Smooth muscle cell (in vitro differentiated cells): ENCODE measurements at regions not wholly inside any gene's neighbourhood (a gene's known extent, or its start where the extent isn't known, plus 50 kb on each side); places are given as distances from the start of the nearest gene placed in this dataset.
A peak's percentile ranks its signal among the peaks of the same experiment; 100 is the strongest.

Experiments
- DNase-seq: peaks from one replicate; lab custom pipeline; 2025; ENCODE audit not compliant: unreplicated experiment; lab: John Stamatoyannopoulos, UW
- H2AFZ ChIP-seq: fragments of 200-600 bp; sonication (generic); 2 replicates; pipeline ENCODE4 v1.6.0; 2016; ENCODE audit warnings: antibody characterized with exemption, low read depth, mild to moderate bottlenecking
- H3F3A ChIP-seq: fragments of 200-600 bp; sonication (generic); 2 replicates; pipeline ENCODE4 v1.6.0; 2017; ENCODE audit warnings: antibody characterized with exemption, low read depth
- H3K27ac ChIP-seq: fragments of 200-600 bp; sonication (generic); 2 replicates; pipeline ENCODE4 v1.5.1; 2016; ENCODE audit warnings: low read depth, mild to moderate bottlenecking
- H3K27me3 ChIP-seq: fragments of 200-600 bp; sonication (generic); 2 replicates; pipeline ENCODE4 v1.6.1; 2016; ENCODE audit warnings: low read depth, mild to moderate bottlenecking
- H3K36me3 ChIP-seq: fragments of 200-600 bp; sonication (generic); 2 replicates; pipeline ENCODE4 v1.5.1; 2016; ENCODE audit warnings: low read depth
- H3K4me1 ChIP-seq: fragments of 200-600 bp; sonication (generic); 2 replicates; pipeline ENCODE4 v1.5.1; 2016; ENCODE audit warnings: low read depth
- H3K4me2 ChIP-seq: fragments of 200-600 bp; sonication (generic); 2 replicates; pipeline ENCODE4 v1.6.0; 2016; ENCODE audit warnings: mild to moderate bottlenecking
- H3K4me3 ChIP-seq: fragments of 200-600 bp; sonication (generic); 2 replicates; pipeline ENCODE4 v1.5.1; 2016; ENCODE audit warnings: mild to moderate bottlenecking
- H3K79me2 ChIP-seq: fragments of 200-600 bp; sonication (generic); 2 replicates; pipeline ENCODE4 v1.6.0; 2016; ENCODE audit warnings: low read depth, mild to moderate bottlenecking
- H3K9ac ChIP-seq: fragments of 200-600 bp; sonication (generic); 2 replicates; pipeline ENCODE4 v1.6.0; 2016; ENCODE audit warnings: low read depth
- H3K9me3 ChIP-seq: fragments of 200-600 bp; sonication (generic); replicated peaks from 2 replicates; pipeline ENCODE4 v1.5.1; 2016; ENCODE audit warnings: low read depth
- H4K20me1 ChIP-seq: fragments of 200-600 bp; sonication (generic); 2 replicates; pipeline ENCODE4 v1.6.0; 2016; ENCODE audit warnings: low read depth
- WGBS: methylation state at CpG from one replicate; pipeline ENCODE4 v1.1.7; 2016; ENCODE audit warnings: low lambda C conversion rate; 5-methylcytosine and 5-hydroxymethylcytosine counted together
- TF ChIP-seq, protein P1 (sequence below): fragments of 200-600 bp; sonication (generic); IDR thresholded peaks from 2 replicates; pipeline ENCODE4 v1.5.1; 2017; ENCODE audit warnings: borderline replicate concordance, mild to moderate bottlenecking, antibody characterized with exemption; ENCODE audit not compliant: insufficient read depth, poor library complexity, severe bottlenecking

DNA sequence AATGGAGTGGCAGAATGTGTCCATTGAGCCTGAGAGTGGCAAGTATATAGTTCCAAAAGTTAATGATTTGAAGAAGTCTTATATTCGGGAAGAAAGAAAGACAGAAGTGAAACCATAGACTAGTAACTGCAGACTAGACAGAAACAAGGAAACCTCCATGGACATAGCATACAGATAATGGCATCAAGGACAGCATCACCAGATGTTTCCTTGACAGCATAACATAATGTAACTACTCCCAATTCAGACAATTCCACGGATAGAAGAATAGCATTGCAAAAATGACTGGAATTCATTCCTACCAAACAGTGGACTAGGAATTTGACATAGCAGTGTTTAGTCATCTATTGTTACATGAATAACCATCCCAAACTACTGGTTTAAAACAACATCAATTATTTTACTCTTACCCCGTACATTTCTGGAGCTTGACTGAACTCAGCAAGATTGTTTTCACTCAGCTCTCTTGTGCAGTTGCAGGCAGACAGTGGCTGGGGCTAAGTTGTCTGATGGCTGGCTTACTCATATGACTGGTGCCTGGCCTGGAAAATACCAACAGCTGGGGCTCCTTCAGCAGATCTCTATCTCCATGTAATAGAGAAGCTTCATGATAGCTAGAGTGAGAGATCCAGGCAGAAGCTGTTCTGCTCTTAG, 109.7 kb upstream of the GADL1 start:
- Histone ChIP-seq H2AFZ (no peak overlapping the region), H3K9ac (peak overlapping the region; percentile 40), H3K27ac (peak overlapping the region; percentile 89), H3K36me3 (no peaks in the 10 kb centered on the region), H3F3A (peaks cover 12% of the 10 kb centered on the region), H3K79me2 (no peaks in the 10 kb centered on the region), H3K4me1 (no peaks in the 10 kb centered on the region), H4K20me1 (no peaks in the 10 kb centered on the region), H3K4me2 (peak overlapping the region; percentile 59), H3K27me3 (no peaks in the 10 kb centered on the region), H3K4me3 (no peak overlapping the region), H3K9me3 (no peaks in the 10 kb centered on the region)
- 42% methylated on average over 3 of the region's 3 CpGs for WGBS
- TF ChIP-seq, protein P1, sequence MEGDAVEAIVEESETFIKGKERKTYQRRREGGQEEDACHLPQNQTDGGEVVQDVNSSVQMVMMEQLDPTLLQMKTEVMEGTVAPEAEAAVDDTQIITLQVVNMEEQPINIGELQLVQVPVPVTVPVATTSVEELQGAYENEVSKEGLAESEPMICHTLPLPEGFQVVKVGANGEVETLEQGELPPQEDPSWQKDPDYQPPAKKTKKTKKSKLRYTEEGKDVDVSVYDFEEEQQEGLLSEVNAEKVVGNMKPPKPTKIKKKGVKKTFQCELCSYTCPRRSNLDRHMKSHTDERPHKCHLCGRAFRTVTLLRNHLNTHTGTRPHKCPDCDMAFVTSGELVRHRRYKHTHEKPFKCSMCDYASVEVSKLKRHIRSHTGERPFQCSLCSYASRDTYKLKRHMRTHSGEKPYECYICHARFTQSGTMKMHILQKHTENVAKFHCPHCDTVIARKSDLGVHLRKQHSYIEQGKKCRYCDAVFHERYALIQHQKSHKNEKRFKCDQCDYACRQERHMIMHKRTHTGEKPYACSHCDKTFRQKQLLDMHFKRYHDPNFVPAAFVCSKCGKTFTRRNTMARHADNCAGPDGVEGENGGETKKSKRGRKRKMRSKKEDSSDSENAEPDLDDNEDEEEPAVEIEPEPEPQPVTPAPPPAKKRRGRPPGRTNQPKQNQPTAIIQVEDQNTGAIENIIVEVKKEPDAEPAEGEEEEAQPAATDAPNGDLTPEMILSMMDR: no peak
- DNase-seq: no peak

DNA sequence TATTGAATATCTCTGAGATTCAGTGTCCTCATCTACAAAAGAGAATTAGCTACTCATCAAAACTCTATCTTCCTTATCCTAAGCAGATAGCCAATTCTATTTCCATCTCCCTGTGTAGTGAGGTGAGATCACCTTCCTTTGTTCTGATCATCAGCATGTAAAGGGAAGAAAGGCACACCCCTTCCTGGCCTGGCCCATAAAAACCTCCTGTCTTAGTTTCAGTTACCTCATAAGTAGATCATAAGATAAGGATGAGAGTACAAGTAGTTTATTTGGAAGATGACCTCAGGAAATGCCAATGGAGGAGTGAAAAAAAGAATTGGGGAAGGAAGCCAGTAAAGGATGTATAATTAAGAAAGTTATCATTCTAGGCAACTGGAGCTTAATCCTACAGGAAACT, 114.5 kb upstream of the GADL1 start:
- no peak for DNase-seq
- no peak overlapping the region for H3K4me3 ChIP-seq
- H2AFZ ChIP-seq: no peak overlapping the region
- no peaks in the 10 kb centered on the region for H4K20me1 ChIP-seq
- peaks cover 4% of the 10 kb centered on the region for H3F3A ChIP-seq
- H3K79me2 ChIP-seq: no peaks in the 10 kb centered on the region
- H3K4me2 ChIP-seq: no peak overlapping the region
- H3K9me3 ChIP-seq: no peaks in the 10 kb centered on the region
- H3K4me1 ChIP-seq: peaks cover 13% of the 10 kb centered on the region
- H3K27me3 ChIP-seq: no peaks in the 10 kb centered on the region
- TF ChIP-seq, protein P1: no peak
- no peaks in the 10 kb centered on the region for H3K36me3 ChIP-seq
- no peak overlapping the region for H3K9ac ChIP-seq
- peak overlapping the region; percentile 78 for H3K27ac ChIP-seq

DNA sequence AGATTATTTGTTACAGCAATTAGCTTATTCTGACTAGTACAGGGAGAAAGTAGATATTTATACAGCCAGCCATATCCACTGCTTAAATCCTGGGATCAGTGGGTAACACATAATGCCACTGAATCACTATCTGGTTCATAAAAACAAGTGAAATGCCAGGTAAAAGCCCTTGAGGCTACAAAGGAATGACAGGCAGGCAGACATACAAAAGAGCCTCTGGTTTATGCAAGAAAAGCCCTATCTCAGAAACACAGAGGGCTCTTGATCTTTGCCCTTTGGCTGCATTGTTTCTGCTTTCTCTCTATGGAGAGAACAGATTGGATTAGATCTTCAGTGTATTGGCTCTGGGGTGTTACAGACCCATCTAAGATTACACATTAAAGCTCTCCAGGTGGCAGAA, 115.4 kb upstream of the GADL1 start:
- Histone ChIP-seq H3K9me3 (no peaks in the 10 kb centered on the region), H3K27me3 (no peaks in the 10 kb centered on the region), H3K4me2 (no peak overlapping the region), H3F3A (peaks cover 3% of the 10 kb centered on the region), H4K20me1 (no peaks in the 10 kb centered on the region), H3K27ac (peak overlapping the region; percentile 78), H3K4me3 (no peak overlapping the region), H2AFZ (no peak overlapping the region), H3K36me3 (no peaks in the 10 kb centered on the region), H3K79me2 (no peaks in the 10 kb centered on the region), H3K4me1 (peaks cover 13% of the 10 kb centered on the region), H3K9ac (no peak overlapping the region)
- TF ChIP-seq, protein P1: no peak
- DNase-seq: no peak

DNA sequence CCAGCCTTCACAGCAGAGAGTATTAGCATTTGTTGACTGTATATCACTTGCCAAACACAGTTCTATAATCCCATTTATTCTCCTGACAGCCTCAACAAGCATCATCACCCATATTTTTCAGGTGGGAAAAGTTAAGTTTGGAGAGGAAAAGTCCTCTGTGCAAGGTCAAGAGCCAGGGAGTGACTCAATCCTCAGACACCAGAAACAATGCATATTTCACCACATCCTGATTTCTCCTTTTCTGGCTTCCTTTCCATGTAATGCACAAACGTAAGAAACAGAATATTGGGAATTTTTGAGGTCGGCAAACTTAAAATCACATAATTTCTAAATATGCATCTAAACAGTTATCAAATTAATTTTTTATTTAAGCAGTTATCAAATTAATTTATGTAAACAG, 116.0 kb upstream of the GADL1 start:
- no peak overlapping the region for H2AFZ ChIP-seq
- H4K20me1 ChIP-seq: no peaks in the 10 kb centered on the region
- no peak overlapping the region for H3K4me3 ChIP-seq
- no peak overlapping the region for H3K4me2 ChIP-seq
- no peaks in the 10 kb centered on the region for H3K79me2 ChIP-seq
- H3K36me3 ChIP-seq: no peaks in the 10 kb centered on the region
- H3K27me3 ChIP-seq: no peaks in the 10 kb centered on the region
- no peaks in the 10 kb centered on the region for H3F3A ChIP-seq
- H3K27ac ChIP-seq: peak overlapping the region; percentile 78
- H3K9ac ChIP-seq: no peak overlapping the region
- WGBS: 74% methylated on average over 2 of the region's 2 CpGs
- no peaks in the 10 kb centered on the region for H3K9me3 ChIP-seq
- TF ChIP-seq, protein P1: no peak
- peaks cover 13% of the 10 kb centered on the region for H3K4me1 ChIP-seq
- DNase-seq: no peak
